ENCODE measurements at regions not wholly inside any gene's neighbourhood (a gene's known extent, or its start where the extent isn't known, plus 50 kb on each side); places are given as distances from the start of the nearest gene placed in this dataset.

DNA sequence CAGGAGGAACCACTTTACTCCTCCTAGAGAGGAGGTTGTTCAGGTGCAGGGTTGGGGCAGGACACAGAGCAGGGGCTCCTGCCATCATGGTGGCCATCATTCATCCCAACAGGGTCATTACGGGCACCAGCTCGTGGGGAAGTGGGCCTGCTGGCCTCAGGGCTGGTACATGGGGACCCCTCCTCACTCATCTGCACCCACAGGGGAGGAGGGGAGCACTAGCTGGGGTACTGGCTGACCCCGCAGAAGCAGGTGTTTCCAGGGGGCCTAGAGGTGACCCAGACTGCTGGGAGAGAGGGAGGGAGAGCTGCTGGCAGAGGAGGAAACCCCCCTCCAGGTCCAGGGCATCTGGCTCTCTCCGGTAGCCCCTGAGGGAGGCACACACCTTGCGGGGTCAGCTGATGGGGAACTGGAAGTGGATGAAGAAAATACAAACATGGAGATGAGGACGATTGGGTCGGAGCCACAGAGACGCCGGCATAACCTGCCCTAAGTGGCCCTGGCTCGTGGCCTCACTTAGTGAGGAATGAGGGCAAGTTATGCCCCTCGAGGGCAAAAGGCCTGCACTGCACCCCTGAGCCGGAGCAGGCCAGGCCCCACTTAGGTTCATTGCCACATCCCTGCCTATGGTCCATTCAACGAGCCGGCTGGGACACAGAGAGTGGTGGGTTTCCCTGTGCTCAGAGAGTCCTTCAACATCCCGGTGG is 76.2 kb downstream of the SOX1 start:
- H3K27me3 ChIP-seq = no peaks in the 10 kb centered on the region
- no peaks in the 10 kb centered on the region for H3K9me3 ChIP-seq (ENCODE audit: low read depth)
- TF ChIP-seq, protein P1, sequence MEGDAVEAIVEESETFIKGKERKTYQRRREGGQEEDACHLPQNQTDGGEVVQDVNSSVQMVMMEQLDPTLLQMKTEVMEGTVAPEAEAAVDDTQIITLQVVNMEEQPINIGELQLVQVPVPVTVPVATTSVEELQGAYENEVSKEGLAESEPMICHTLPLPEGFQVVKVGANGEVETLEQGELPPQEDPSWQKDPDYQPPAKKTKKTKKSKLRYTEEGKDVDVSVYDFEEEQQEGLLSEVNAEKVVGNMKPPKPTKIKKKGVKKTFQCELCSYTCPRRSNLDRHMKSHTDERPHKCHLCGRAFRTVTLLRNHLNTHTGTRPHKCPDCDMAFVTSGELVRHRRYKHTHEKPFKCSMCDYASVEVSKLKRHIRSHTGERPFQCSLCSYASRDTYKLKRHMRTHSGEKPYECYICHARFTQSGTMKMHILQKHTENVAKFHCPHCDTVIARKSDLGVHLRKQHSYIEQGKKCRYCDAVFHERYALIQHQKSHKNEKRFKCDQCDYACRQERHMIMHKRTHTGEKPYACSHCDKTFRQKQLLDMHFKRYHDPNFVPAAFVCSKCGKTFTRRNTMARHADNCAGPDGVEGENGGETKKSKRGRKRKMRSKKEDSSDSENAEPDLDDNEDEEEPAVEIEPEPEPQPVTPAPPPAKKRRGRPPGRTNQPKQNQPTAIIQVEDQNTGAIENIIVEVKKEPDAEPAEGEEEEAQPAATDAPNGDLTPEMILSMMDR (IDR thresholded peaks at IDR 0.05; ENCODE audit: low read depth, low read length) = no peak
- H3K4me1 ChIP-seq (ENCODE audit: low read depth) = no peaks in the 10 kb centered on the region
- H3K27ac ChIP-seq = no peak overlapping the region
- H3K36me3 ChIP-seq = no peaks in the 10 kb centered on the region
- no peak overlapping the region for H3K4me3 ChIP-seq
- DNase-seq (ENCODE audit: low read depth in 1 of 2, low spot score in 1 of 2) = no peak

DNA sequence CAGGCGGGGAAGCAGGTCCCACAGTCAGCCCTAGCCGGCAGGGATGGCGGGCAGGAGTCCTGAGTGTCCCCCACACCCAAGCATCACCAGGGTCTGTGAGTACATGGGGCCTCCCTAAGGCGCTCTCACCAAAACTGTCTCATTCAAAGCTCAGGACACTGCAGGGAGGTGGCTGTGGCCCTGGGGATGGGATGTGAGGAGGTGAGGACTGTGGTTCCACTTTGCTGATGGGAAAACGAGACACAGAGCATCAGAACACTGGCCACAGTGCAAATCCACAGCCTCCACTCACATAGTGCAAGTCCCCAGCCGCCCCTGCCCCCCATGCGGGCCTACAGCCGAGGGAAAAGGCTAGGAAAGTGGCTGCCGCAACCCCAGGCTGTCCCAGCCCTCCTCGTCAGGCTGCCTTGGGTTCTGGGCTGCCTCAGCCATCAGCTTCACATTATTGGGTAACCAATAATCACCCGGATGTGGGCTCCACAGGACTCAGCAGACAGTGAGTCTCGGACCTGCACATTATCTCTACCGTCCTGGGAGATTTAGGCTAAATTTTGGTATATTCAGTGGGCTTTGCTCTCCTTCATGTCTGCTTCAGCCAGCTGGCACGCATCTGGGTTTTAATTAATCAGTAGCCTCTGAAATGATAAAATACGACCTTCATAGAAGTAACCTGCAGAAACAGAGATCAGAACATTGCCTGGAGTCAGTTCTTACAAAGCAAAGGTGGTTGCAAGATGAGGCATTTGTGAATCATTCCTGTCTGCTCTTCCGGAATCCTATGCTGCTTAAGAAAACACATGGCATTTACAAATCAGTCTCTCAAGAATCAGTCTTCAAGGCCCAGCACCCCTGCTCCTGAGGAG is 77.0 kb downstream of the SOX1 start:
- TF ChIP-seq, protein P1 (IDR thresholded peaks at IDR 0.05; ENCODE audit: low read depth, low read length) = no peak
- no peak for DNase-seq (ENCODE audit: low read depth in 1 of 2, low spot score in 1 of 2)
- Histone ChIP-seq H3K9me3 (ENCODE audit: low read depth) (no peaks in the 10 kb centered on the region), H3K36me3 (no peaks in the 10 kb centered on the region), H3K4me3 (no peak overlapping the region), H3K4me1 (ENCODE audit: low read depth) (no peaks in the 10 kb centered on the region), H3K27me3 (no peaks in the 10 kb centered on the region), H3K27ac (no peak overlapping the region)

GRCh38 chr13:112144616-112145550 is 77.9 kb downstream of the SOX1 start:
- Histone ChIP-seq H3K9me3 (ENCODE audit: low read depth) (no peaks in the 10 kb centered on the region), H3K27me3 (no peaks in the 10 kb centered on the region), H3K4me1 (ENCODE audit: low read depth) (no peaks in the 10 kb centered on the region), H3K27ac (no peak overlapping the region), H3K4me3 (no peak overlapping the region), H3K36me3 (no peaks in the 10 kb centered on the region)
- no peak for DNase-seq (ENCODE audit: low read depth in 1 of 2, low spot score in 1 of 2)
- TF ChIP-seq, protein P1 (IDR thresholded peaks at IDR 0.05; ENCODE audit: low read depth, low read length) = no peak

DNA sequence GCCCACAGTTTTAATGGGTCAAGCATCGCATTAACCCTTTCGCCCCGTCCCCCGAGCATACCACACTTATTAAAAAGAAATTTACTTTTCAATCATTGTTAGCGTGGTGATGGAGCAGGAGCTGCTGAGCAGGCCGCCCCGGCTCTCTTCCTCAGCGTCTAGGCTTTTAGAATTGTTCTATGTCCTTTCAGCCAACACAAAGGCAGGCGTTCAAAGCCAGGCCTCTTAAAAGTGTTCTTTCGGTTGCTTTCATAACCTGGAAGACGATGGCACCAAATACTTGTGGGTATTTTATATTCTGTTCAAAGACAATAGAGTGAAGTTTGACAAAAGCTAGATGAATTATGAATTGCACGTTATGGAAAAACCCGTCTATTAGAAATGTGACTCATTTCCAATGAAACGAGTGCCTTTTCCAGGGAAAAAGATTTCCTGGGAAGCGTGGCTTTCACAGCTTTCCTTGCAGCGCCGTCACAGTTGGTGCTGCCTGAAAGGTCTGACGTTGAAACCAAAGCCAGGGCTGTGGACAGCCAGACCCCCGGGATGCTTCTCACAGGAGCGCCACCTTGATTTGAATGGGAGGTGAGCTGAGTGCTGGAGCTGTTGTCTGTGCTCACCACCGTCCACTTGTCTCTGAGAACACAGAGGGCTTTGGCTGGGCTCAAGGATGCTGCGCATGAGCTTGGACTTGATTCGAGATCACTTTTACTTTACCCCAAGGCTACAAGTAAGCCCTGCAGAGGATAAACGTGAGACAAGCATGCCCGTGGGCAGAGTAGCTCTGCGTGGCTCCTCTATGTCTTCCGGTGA is 78.8 kb downstream of the SOX1 start:
- Histone ChIP-seq H3K4me3 (no peak overlapping the region), H3K36me3 (no peaks in the 10 kb centered on the region), H3K9me3 (ENCODE audit: low read depth) (no peaks in the 10 kb centered on the region), H3K27ac (no peak overlapping the region), H3K4me1 (ENCODE audit: low read depth) (no peaks in the 10 kb centered on the region), H3K27me3 (no peaks in the 10 kb centered on the region)
- no peak for DNase-seq (ENCODE audit: low read depth in 1 of 2, low spot score in 1 of 2)
- TF ChIP-seq, protein P1 (IDR thresholded peaks at IDR 0.05; ENCODE audit: low read depth, low read length) = no peak
